GM20000 (cell line): ENCODE measurements at regions not wholly inside any gene's neighbourhood (a gene's known extent, or its start where the extent isn't known, plus 50 kb on each side); places are given as distances from the start of the nearest gene placed in this dataset.

Source experiments
- DNase-seq: peaks from one replicate; pipeline ENCODE4 v3.0.0; 2012; ENCODE audit warnings: low spot score
- TF ChIP-seq, protein P1 (sequence below): IDR thresholded peaks from 2 replicates; pipeline ENCODE4 v1.5.1; 2012; ENCODE audit warnings: mild to moderate bottlenecking, control low read depth; ENCODE audit errors: extremely low read depth, missing control alignments

DNA sequence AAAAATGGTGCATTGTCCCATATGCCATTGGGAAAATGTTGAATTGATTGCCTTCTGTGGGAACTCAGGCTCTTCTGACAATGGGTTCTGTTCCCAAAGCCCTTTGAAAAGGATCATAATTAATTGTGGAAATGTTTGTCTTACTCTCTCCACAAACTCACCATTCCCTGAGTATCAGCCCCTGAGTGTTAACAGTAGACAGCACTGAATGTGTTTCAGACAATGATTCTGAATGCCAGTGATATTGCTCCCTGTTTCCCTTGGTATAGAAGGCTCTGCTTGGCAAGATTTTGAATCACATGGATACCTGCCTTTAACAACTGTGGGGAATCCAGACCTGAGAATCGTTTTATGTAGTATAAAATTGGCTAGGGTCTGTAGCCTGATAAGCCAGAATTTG is 1096.8 kb downstream of the ADGRL2 start:
- TF ChIP-seq, protein P1, sequence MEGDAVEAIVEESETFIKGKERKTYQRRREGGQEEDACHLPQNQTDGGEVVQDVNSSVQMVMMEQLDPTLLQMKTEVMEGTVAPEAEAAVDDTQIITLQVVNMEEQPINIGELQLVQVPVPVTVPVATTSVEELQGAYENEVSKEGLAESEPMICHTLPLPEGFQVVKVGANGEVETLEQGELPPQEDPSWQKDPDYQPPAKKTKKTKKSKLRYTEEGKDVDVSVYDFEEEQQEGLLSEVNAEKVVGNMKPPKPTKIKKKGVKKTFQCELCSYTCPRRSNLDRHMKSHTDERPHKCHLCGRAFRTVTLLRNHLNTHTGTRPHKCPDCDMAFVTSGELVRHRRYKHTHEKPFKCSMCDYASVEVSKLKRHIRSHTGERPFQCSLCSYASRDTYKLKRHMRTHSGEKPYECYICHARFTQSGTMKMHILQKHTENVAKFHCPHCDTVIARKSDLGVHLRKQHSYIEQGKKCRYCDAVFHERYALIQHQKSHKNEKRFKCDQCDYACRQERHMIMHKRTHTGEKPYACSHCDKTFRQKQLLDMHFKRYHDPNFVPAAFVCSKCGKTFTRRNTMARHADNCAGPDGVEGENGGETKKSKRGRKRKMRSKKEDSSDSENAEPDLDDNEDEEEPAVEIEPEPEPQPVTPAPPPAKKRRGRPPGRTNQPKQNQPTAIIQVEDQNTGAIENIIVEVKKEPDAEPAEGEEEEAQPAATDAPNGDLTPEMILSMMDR: no peak
- DNase-seq: no peak

DNA sequence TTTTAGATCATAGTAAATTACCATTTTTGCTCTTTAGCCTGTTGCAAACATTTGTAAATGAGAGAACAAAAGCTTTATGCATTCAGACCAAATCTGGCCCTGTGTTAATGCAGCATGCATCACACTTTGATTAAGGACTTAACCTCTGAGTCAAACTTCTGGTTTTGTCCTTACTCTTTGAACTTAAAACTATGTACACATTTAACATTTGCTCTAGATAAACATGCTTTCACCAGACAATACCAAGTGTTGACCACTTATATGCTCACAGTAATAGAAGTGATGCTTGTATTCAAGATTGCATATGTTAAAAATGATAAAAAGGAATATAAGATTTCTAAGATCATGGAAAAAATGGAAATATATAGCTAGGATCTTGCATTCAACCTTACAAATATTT is 1095.3 kb downstream of the ADGRL2 start:
- DNase-seq: no peak
- TF ChIP-seq, protein P1: no peak

DNA sequence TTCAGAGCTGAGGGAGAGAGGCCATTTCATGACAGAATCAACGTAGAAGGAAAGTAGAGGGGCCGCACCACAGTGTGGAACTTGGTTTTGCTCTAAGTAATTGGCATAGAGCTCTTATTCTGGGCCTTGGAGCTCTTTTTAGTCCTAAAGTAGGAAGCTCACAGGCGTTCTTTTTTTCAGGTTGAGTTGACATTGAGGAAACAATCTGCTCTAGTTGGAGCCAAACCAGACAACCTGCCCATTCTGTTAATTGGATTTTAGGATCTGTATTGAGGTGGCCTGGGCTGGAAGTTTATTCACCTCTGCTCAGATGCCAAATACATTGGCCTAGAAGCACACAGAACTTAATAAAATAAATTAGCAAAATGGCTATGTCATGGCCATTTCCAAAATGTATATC is 1093.9 kb downstream of the ADGRL2 start:
- TF ChIP-seq, protein P1: no peak
- DNase-seq: no peak

DNA sequence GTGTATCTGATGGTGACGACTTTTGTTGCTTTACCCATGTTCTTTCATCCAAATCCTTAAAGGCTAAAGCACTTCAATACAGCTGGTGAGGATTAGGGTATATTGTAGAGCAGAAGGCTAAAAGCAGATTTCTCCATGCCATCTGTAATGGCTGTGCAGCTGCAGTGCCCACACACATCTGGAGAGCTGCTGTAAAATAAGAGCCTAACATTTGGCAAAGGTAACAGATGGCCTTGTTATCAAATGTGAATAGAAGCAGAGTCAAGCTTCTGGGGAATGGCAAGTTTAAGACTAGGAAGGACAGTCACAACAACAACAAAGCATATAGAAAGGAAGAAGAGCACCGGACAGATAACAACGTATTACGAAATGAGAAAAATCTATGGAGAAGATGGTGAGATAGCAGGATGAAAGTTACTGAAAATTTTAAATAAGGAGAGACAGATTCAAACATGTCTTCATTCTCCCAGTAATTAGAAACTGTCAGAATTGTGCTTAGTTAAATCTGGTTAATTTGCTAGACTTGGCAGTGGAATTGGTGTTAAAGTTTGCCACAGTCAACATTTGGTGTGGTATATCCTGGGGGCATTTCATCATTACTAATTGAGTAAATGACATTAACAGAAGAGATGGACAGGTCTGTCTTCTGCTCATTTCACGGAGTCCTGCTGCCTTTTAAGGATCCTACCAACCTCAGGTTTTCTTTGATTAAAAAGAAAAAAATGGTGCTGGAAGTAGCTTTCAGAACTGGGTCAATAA is 1093.2 kb downstream of the ADGRL2 start:
- TF ChIP-seq, protein P1: no peak
- DNase-seq: no peak

- DNase-seq: no peak
- TF ChIP-seq, protein P1: no peak
These were observed 1079.8 kb downstream of the ADGRL2 start for GRCh38 chr1:82880506-82880905.

DNA sequence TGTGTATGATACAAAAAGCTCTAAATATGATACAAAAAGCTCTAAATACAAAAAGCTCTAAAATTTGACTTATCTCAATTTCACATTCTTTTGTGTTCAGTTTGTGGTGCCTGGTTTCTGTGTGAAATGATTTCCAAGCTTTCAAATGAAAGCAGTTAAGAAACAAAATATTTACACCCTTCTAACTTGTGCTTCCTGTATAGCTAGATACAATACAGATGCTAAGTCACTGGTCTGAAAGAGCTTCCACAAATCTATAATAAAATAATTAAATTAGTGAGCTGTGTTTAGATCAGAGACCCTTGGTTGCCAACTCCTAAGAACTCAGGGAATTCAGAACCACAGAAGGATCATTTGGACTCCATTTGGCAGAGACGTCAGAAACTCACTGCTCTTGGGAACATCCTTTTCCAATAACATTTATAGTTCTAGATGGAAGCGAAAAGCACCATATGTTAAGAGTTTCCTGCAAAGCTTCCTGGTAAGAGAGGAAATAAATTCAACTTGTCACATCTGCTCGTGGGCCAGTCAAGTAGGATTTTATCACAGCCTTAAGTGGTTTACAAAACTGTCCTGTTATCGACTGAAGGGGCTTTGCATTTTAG is 1079.1 kb downstream of the ADGRL2 start:
- DNase-seq: no peak
- TF ChIP-seq, protein P1: no peak

DNA sequence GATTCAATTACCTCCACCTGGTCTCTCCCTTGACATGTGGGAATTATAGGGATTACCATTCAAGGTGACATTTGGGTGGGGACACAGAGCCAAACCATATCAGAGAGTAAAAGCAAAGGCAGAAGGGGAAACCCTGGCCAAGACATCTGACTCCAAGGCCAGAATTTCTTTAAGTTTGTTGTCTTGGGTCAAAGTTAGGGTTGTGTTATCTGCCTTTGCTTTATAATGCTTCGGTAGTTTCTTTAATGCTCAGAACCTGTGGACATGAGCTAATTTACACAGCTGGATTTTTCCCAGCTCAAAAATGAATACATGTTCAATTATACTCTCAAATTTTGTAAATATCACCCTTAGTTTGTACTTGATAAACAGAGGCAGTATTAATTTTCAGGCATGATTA is 1074.4 kb downstream of the ADGRL2 start:
- DNase-seq: no peak
- TF ChIP-seq, protein P1: no peak
